SK-N-SH treated with all-trans-retinoic acid at 6 μM for 48 hours (cell line): ENCODE measurements at regions not wholly inside any gene's neighbourhood (a gene's known extent, or its start where the extent isn't known, plus 50 kb on each side); places are given as distances from the start of the nearest gene placed in this dataset.

Experiments
- CREB5 ChIP-seq: fragments of 250-450 bp; sonication (Bioruptor Pico); IDR thresholded peaks from 2 replicates; pipeline ENCODE4 v1.5.1; 2020; ENCODE audit warnings: low read depth, mild to moderate bottlenecking, moderate library complexity
- CSRNP3 ChIP-seq: fragments of 250-450 bp; sonication (Bioruptor Pico); IDR thresholded peaks from 2 replicates; pipeline ENCODE4 v1.5.1; 2021; ENCODE audit warnings: mild to moderate bottlenecking, moderate library complexity
- GLIS3 ChIP-seq: fragments of 250-450 bp; sonication (Bioruptor Pico); IDR thresholded peaks from 2 replicates; pipeline ENCODE4 v1.5.0; 2020; ENCODE audit warnings: mild to moderate bottlenecking, moderate library complexity
- OSR1 ChIP-seq: fragments of 250-450 bp; sonication (Bioruptor Pico); IDR thresholded peaks from 2 replicates; pipeline ENCODE4 v1.8.0; 2022; ENCODE audit warnings: moderate library complexity, mild to moderate bottlenecking, inconsistent platforms
- RARB ChIP-seq: fragments of 250-450 bp; sonication (Bioruptor Pico); IDR thresholded peaks from 2 replicates; pipeline ENCODE4 v1.8.0; 2021; ENCODE audit warnings: mild to moderate bottlenecking, moderate library complexity
- SNAI2 ChIP-seq: fragments of 250-450 bp; sonication (Bioruptor Pico); IDR thresholded peaks from 2 replicates; pipeline ENCODE4 v1.5.0; 2020; ENCODE audit warnings: mild to moderate bottlenecking, moderate library complexity
- ZFP30 ChIP-seq: fragments of 450-650 bp; formaldehyde crosslinking; IDR thresholded peaks from 2 replicates; pipeline ENCODE4 v1.5.0; 2022; ENCODE audit warnings: mild to moderate bottlenecking, moderate library complexity
- ZNF565 ChIP-seq: fragments of 450-650 bp; formaldehyde crosslinking; conservative IDR thresholded peaks from 2 replicates; pipeline ENCODE4 v1.5.0; 2020; ENCODE audit warnings: low read depth, mild to moderate bottlenecking, moderate library complexity
- ZNF8 ChIP-seq: fragments of 450-650 bp; formaldehyde crosslinking; IDR thresholded peaks from 2 replicates; pipeline ENCODE4 v1.5.0; 2020; ENCODE audit warnings: mild to moderate bottlenecking, moderate library complexity

- TF ChIP-seq ZFP30 (CRISPR knock-in tag): no peak
- no peak for TF ChIP-seq ZNF565 (CRISPR knock-in tag)
- TF ChIP-seq GLIS3 (CRISPR knock-in tag): no peak
- TF ChIP-seq CSRNP3 (CRISPR knock-in tag): no peak
- no peak for TF ChIP-seq OSR1 (CRISPR knock-in tag)
- TF ChIP-seq RARB (CRISPR knock-in tag): no peak
- no peak for TF ChIP-seq CREB5 (CRISPR knock-in tag)
- TF ChIP-seq ZNF8 (CRISPR knock-in tag): no peak
- TF ChIP-seq SNAI2 (CRISPR knock-in tag): no peak
Measured at GRCh38 chr2:240298117-240298790, 137.2 kb upstream of the GPC1 start.
